ENCODE measurements at regions not wholly inside any gene's neighbourhood (a gene's known extent, or its start where the extent isn't known, plus 50 kb on each side); places are given as distances from the start of the nearest gene placed in this dataset.

GRCh38 chr6:6924708-6925107 lies 183.1 kb upstream of the RREB1 start:
- H3K4me3 ChIP-seq (replicated peaks in 1 of 3; ENCODE audit: insufficient read depth in 1 of 3, low read depth in 1 of 3, low read length in 3 of 3): no peak overlapping the region
- CTCF ChIA-PET: no interaction called here
- dilution Hi-C loops (cut with MboI; ENCODE audit: extremely low pct_ligation_motif_present, low sequenced_read_pairs) (no loop called here), intact Hi-C loops (cut with micrococcal nuclease) (no loop called here)
- POLR2A ChIA-PET: no interaction called here
- no peaks in the 10 kb centered on the region for H4K20me1 ChIP-seq (replicated peaks; ENCODE audit: control insufficient read depth, extremely low read depth, insufficient read depth, low read length)
- no TSS peak for BruUV-seq (replicated peaks)
- no peak for TF ChIP-seq GATA2 (IDR thresholded peaks at IDR 0.05; ENCODE audit: insufficient read depth, insufficient read length, low read depth, low read length)
- TF ChIP-seq EZH2 (IDR thresholded peaks at IDR 0.05; ENCODE audit: borderline replicate concordance, low read depth, low read length, severe bottlenecking): no peak
- no peak for TF ChIP-seq MYC (IDR thresholded peaks at IDR 0.05; ENCODE audit: low read depth, low read length)
- no peak overlapping the region for H2AFZ ChIP-seq (ENCODE audit: low read depth, low read length)
- no peak overlapping the region for H3K27ac ChIP-seq (ENCODE audit: insufficient read depth, low read depth, low read length)
- H3K9ac ChIP-seq (replicated peaks; ENCODE audit: extremely low read depth, insufficient read depth, low read length): no peak overlapping the region
- no peaks in the 10 kb centered on the region for H3K4me1 ChIP-seq (ENCODE audit: control insufficient read depth, extremely low read depth, insufficient read depth, low read length)
- H3K9me3 ChIP-seq (replicated peaks; ENCODE audit: control insufficient read depth, insufficient read depth, low read length): no peaks in the 10 kb centered on the region
- H3K4me2 ChIP-seq (ENCODE audit: insufficient read depth, low read length): no peak overlapping the region
- H3K27me3 ChIP-seq (ENCODE audit: control insufficient read depth in 2 of 2, insufficient read depth in 2 of 2, low read length in 2 of 2): no peaks in the 10 kb centered on the region
- no peaks in the 10 kb centered on the region for H3K9me1 ChIP-seq (replicated peaks; ENCODE audit: control insufficient read depth, extremely low read depth, insufficient read depth, low read length)
- H3K36me3 ChIP-seq (ENCODE audit: control insufficient read depth in 2 of 2, extremely low read depth in 1 of 2, insufficient read depth in 2 of 2, low read length in 2 of 2): no peaks in the 10 kb centered on the region
- DNase-seq (ENCODE audit: low read depth, low spot score): no peak
- H3K79me2 ChIP-seq (ENCODE audit: control insufficient read depth, insufficient read depth, low read length): no peaks in the 10 kb centered on the region
- FAIRE-seq: no peak

DNA sequence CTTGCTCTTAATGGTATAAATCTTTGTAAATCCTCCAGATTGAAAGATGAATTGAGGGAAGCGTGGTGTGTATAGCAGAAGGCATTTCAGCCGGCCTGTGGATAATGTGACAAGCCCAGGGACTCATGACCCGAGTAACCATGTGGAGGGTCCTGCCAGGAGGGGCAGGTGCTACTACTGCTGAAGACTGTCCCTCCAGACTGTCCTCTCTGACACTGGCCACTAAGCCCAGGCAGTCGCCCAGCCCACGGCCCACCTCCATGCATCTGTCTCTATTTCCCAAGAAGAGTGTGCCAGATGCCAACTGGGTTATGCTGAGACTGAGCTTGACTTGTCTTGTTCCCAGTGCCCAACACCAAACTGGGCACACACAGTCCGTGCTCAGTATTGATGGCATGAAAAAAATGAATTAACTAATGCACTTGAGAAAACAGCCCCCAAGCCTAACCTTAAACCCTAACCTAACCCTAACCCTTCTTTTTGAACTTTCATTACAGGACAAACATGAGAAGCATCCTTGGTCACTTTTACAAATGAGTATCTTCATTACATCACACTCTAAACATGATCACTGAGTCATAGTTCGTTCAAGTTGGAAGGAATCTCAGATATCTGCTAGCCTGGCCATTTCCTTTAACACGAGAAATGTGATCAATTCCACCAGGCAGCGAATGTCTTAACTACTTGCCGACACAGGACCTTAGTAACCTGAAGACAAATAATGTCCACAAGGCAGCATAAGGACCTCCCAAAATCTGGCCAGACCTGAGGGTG lies 182.2 kb upstream of the RREB1 start:
- TF ChIP-seq MYC (IDR thresholded peaks at IDR 0.05; ENCODE audit: low read depth, low read length): no peak
- no peak for TF ChIP-seq POLR2AphosphoS5 (IDR thresholded peaks at IDR 0.05; ENCODE audit: insufficient read depth, low read depth, low read length)
- TF ChIP-seq POLR2A (IDR thresholded peaks at IDR 0.05; ENCODE audit: low read depth, low read length): no peak
- no peak for TF ChIP-seq FOS (IDR thresholded peaks at IDR 0.05; ENCODE audit: borderline replicate concordance, insufficient read depth, low read length)
- TF ChIP-seq, protein P1, sequence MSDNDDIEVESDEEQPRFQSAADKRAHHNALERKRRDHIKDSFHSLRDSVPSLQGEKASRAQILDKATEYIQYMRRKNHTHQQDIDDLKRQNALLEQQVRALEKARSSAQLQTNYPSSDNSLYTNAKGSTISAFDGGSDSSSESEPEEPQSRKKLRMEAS (IDR thresholded peaks at IDR 0.05; ENCODE audit: insufficient read depth, insufficient read length): no peak
- no peak for TF ChIP-seq EZH2 (IDR thresholded peaks at IDR 0.05; ENCODE audit: borderline replicate concordance, low read depth, low read length, severe bottlenecking)
- no peak for TF ChIP-seq GATA2 (IDR thresholded peaks at IDR 0.05; ENCODE audit: insufficient read depth, insufficient read length, low read depth, low read length)
- TF ChIP-seq JUN (IDR thresholded peaks at IDR 0.05; ENCODE audit: borderline replicate concordance, insufficient read depth, insufficient read length, low read depth): no peak
- TF ChIP-seq, protein P2, sequence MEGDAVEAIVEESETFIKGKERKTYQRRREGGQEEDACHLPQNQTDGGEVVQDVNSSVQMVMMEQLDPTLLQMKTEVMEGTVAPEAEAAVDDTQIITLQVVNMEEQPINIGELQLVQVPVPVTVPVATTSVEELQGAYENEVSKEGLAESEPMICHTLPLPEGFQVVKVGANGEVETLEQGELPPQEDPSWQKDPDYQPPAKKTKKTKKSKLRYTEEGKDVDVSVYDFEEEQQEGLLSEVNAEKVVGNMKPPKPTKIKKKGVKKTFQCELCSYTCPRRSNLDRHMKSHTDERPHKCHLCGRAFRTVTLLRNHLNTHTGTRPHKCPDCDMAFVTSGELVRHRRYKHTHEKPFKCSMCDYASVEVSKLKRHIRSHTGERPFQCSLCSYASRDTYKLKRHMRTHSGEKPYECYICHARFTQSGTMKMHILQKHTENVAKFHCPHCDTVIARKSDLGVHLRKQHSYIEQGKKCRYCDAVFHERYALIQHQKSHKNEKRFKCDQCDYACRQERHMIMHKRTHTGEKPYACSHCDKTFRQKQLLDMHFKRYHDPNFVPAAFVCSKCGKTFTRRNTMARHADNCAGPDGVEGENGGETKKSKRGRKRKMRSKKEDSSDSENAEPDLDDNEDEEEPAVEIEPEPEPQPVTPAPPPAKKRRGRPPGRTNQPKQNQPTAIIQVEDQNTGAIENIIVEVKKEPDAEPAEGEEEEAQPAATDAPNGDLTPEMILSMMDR (IDR thresholded peaks at IDR 0.05; ENCODE audit: extremely low read depth in 1 of 2, insufficient read depth in 1 of 2, low read depth in 1 of 2, low read length in 2 of 2): no peak
- Histone ChIP-seq H3K9me1 (replicated peaks; ENCODE audit: control insufficient read depth, extremely low read depth, insufficient read depth, low read length) (no peaks in the 10 kb centered on the region), H3K27me3 (ENCODE audit: control insufficient read depth in 2 of 2, insufficient read depth in 2 of 2, low read length in 2 of 2) (no peaks in the 10 kb centered on the region), H4K20me1 (replicated peaks; ENCODE audit: control insufficient read depth, extremely low read depth, insufficient read depth, low read length) (no peaks in the 10 kb centered on the region), H3K79me2 (ENCODE audit: control insufficient read depth, insufficient read depth, low read length) (no peaks in the 10 kb centered on the region), H3K4me3 (replicated peaks in 1 of 3; ENCODE audit: insufficient read depth in 1 of 3, low read depth in 1 of 3, low read length in 3 of 3) (no peak overlapping the region), H3K36me3 (ENCODE audit: control insufficient read depth in 2 of 2, extremely low read depth in 1 of 2, insufficient read depth in 2 of 2, low read length in 2 of 2) (no peaks in the 10 kb centered on the region), H3K9ac (replicated peaks; ENCODE audit: extremely low read depth, insufficient read depth, low read length) (no peak overlapping the region), H3K4me2 (ENCODE audit: insufficient read depth, low read length) (no peak overlapping the region), H3K4me1 (ENCODE audit: control insufficient read depth, extremely low read depth, insufficient read depth, low read length) (no peaks in the 10 kb centered on the region), H3K9me3 (replicated peaks; ENCODE audit: control insufficient read depth, insufficient read depth, low read length) (no peaks in the 10 kb centered on the region), H2AFZ (ENCODE audit: low read depth, low read length) (no peak overlapping the region), H3K27ac (ENCODE audit: insufficient read depth, low read depth, low read length) (no peak overlapping the region)
- ChIA-PET CTCF (no interaction called here), POLR2A (no interaction called here)
- no peak for FAIRE-seq
- intact Hi-C loops (cut with micrococcal nuclease) (no loop called here), dilution Hi-C loops (cut with MboI; ENCODE audit: extremely low pct_ligation_motif_present, low sequenced_read_pairs) (no loop called here)
- DNase-seq (ENCODE audit: low read depth, low spot score): no peak
- BruUV-seq (replicated peaks): no TSS peak
